Islet of Langerhans (tissue), 1 donor: ENCODE measurements at regions not wholly inside any gene's neighbourhood (a gene's known extent, or its start where the extent isn't known, plus 50 kb on each side); places are given as distances from the start of the nearest gene placed in this dataset.
"Not testable (repeated sequence)": the region's sequence is repeated elsewhere in the genome, so short reads cannot be mapped to it uniquely, and the experiment has no call there.

Experiments
- FAIRE-seq: peaks from one replicate; lab custom pipeline; 2011; peaks lifted over from hg19 to GRCh38; lab: Jason Lieb, UNC

DNA sequence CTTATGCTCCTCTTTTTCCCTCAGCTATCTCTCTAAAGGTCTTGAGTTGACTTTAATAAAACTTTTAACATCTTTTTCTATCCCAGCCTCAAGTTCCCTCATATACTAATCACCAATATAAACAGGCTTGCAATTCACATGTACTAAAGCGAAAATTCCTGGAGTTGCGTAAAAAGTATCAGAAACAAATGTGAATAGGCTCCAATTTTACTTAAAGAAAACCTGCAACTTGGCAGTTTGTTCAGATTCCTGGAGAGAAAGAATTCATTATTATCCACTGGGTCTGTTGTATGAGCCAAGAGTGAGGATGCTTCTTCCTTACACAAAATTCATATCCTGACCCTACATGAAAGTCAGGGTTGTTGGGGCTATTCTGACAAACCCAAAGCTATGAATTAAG lies 384.2 kb downstream of the DTWD2 start:
- FAIRE-seq: no peak

DNA sequence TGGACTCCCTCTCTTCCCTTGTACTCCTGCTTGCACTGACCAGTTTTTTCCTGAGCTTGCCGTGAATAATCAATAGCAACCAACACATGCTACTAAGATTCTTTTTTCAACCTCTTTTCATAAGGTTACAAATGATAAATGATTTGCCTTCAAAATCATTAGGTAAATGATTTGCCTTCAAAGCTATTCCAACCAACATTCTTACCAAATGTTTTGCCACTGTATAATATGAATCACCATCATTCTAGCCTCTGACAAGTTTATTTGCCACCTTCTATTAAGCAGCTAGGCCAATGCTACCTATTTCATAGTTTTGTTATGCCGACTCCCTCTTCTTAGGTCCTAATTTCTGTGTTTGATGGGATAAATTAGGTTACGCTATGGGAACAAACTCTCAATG lies 385.1 kb downstream of the DTWD2 start:
- FAIRE-seq: no peak

DNA sequence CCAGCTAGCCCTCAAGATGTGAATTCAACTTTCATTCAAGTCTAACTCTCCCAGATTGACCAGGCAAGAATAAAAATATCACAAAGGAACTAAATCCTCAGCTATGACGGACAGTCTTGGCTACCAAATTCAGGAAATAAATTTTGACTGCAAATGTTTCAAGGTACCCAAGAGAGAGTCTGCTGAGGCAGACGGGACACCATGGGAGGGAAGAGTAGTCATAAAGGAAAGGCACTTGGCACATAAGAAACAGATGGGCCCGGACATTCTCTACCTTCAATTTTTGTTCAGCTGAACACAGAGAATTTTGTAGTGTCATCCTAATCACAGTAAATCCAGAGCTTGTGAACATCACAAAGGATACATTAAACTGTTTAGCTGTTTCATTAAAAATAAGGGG lies 390.0 kb downstream of the DTWD2 start:
- FAIRE-seq: no peak

DNA sequence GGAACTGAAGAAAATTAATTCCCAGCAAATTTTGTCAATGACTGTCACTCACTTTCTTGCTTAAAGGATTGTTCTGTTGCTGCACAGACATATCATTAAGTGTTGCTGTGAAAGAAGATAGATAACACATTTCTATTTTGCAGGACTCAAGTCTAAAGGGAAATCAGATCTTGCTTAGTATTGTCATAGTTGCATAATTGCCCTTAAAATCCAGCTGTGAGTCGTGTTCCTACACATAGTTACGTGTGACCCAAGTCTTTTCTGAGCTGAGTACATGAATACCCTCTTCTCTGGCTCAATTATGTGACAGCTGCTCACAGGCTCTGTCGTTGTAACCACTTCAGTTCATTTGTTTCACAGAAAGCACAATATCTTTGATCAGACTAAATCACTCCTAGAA lies 390.8 kb downstream of the DTWD2 start:
- no peak for FAIRE-seq

DNA sequence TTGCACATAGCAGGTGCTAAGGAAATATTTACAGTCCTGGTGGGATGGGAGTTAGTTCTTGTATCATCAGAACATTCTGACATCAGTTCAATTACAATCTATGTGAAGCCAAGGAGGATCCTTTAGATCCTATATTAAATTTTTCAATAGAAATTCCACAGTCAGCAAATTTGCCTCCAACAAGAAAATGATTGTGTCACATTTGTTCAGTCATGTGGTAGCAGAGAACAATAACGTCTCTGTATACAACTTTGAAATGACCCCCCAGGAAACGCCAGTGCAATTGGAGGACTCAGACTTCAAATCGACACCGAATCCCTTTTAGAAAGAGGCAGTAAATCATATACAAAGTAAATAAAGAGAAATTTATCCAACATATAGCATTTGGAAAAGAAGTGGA lies 392.1 kb downstream of the DTWD2 start:
- FAIRE-seq: no peak

DNA sequence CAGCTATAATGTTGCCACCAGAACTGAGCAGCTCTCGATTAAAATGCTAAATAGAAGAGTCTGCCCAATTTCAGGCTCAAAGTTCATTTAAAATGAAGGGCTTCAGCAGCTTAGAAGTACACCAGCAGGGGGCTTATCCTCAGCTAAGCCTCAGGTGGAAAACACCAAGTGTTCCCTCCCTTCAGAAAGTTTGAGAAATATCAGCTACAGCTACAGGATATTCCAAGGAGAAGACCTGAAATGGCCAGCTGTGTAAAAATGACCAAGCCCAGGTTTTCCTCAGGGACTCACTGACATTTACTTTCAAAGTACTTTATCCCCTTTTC lies 395.4 kb downstream of the DTWD2 start:
- no peak for FAIRE-seq

DNA sequence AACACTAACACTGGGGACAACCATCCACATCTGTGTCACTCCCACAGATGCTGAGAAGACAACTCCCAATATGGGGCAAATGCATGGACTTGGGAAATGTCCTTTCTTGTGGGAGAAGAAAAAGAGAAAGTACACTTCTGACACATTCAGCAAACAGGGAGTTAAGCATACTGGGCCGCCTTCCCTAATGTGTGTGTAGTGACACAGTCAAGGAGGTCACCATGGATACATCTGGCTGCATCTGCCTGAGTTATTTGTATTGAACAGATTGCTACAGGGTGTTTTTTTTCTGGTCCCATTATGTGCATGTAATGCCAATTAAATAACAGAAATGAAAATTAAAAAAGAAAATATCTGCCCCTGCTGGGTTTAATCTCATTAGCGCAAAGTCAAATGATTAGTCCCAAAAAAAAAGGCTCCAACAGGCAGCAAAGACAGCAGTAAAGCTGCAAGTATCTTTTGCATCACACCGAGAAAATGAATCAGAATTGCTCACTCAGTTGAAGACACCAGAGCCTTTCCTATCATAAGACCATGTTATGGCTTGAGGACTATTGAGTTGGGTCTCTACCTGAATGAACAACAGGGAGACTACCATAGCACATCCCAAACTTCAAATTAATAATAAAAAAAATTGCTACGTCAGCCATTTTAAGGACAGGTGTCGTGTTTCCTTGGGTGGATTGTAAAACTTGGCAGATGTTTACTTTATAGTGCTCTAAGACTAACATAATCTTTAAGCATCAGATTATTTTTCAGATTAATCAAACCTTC lies 395.9 kb downstream of the DTWD2 start:
- FAIRE-seq: no peak

GRCh38 chr5:118590806-118591205 lies 397.5 kb downstream of the DTWD2 start:
- FAIRE-seq: no peak

DNA sequence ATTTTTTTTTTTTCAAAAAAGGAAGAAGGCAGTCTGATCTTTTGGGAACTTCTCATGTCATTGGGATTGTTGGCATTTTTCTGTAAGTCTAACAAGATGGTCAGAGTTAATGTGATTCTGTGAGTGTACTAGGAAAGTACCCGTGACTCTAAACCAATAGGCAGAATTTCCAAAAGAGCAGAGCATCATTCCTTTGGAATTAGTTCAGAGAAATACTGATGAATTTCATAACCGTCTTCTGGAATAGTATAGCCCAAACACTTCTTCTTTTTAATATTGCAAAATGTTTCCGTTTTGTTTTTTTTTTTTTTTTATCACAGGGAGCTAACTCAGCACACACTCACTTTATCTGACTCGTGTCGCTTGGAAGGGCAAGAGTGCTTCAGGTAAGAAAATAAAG lies 407.4 kb downstream of the DTWD2 start:
- no peak for FAIRE-seq

DNA sequence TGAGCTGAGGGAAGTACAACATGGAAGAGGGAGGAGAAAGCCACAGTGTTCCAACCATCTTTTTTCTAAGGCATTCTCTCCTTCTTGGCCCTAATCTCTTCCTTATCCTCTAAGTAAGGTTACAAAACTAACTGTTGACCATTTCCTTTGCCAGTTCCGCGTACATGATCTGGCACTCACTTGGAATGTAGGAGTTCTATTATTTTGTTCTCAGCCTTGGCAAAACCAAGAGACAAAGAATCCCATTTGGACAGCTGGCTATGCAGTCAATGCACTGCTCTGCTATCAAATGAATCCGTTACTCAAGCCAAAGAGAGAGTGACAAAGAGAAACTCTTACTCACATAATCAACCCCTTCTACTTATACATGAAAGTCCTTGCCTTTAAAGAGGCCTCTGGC lies 410.3 kb downstream of the DTWD2 start:
- FAIRE-seq: no peak

DNA sequence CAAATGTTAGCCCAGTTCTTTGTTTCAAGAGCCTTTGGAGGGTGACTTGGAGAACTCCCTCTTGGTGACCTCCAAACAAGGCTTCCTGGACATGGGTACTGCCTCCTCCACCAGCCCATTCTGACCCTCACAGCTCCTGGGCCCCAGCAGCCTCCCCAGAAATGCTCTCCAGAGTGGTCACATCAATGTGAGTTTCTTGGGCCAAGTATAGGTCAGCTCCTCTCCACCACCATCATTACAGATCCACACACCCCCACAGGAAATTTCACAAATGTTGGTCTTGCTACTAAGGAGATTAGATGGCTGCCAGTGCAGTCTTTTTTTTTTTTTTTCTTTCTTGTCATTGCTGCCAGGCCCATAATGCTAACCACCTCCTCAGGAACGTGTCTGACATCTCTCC lies 410.7 kb downstream of the DTWD2 start:
- FAIRE-seq: no peak

DNA sequence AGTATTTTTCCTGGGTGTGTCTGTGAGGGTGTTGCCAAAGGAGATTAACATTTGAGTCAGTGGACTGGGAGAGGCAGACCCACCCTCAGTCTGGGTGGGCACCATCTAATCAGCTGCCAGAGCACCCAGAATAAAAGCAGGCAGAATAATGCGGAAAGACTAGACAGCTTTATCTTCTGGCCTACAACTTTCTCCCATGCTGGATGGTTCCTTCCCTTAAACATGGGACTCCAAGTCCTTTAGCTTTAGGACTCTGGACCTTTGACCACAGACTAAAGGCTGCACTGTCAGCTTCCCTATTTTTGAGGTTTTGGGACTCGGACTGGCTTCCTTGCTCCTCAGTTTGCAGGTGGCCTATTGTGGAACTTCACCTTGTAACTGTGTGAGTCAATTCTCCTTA lies 418.1 kb downstream of the DTWD2 start:
- FAIRE-seq: not testable (repeated sequence)

- FAIRE-seq: not testable (repeated sequence)
These were observed 418.8 kb downstream of the DTWD2 start for GRCh38 chr5:118569596-118569995.

DNA sequence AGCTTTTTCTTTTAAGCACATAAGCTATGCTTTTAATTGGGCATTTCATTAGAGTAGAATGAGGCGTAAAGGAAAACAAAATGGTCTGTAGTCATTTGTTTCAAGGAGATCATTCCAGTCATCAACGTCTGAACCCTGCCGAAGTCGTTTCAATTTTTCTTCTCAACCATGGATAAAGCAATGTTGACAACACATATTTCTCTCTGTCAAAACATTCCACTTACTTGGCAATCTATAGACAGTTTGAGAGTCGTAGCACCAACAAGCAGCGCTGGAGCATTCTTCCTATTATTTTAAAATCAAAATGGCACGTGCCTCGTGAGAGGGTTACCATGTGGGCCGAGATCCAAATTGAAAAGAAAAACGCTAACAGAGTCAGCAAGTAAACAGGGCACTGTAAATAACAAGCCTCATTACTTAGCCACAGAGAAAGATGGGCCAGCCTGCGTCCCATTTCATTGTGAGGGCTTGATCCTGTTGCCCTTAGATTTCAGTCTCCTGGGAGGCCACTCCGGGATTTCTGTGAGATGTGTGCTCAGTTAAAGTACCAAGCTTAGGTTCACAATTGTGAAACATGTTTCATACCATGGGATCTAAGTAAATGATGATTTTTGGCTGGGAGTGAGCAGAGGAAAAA lies 422.9 kb downstream of the DTWD2 start:
- FAIRE-seq: no peak

GRCh38 chr5:118561971-118562370 lies 426.4 kb downstream of the DTWD2 start:
- no peak for FAIRE-seq

GRCh38 chr5:118561235-118561634 lies 427.1 kb downstream of the DTWD2 start:
- FAIRE-seq: no peak

GRCh38 chr5:118558871-118559270 lies 429.5 kb downstream of the DTWD2 start:
- no peak for FAIRE-seq

DNA sequence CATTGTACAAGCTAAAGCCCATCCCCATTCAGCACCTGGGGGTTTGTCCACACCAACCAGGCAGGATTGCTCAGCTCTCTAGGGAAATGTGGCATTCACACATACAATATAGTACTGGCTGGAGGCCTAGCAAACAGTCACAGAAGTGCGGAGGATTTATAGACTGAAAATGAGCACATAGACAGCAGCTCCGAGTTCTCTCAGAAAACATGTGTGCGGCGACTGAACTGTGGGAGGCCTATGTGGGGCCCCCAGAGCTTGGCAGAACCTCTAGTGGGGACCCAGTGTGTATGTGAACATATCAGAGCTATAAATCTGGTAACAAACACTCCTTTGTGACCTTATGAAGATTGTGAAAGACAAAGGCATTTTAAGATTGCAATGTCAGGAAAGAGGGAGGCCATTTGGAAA lies 431.1 kb downstream of the DTWD2 start:
- FAIRE-seq: no peak

DNA sequence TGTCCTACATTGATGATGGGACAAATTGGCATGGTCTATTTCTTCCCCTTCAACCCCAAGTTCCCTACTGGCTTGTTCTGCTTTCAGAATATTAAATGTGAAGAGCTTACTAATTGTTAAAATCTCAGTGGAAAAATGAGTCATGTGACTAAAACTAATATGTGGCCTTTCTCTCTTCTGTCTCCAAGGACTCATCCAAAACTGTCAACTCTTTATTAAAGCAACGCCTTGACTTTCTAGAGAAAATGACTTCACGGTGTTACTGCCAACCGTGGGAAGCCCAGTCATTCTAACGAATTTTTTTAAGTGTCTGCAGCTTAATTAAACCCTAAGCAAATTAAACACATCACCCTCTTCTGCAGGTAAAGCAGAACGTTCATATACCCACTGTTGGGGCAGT lies 431.6 kb downstream of the DTWD2 start:
- FAIRE-seq: no peak

- no peak for FAIRE-seq
These were observed 432.6 kb downstream of the DTWD2 start for GRCh38 chr5:118555727-118556126.

DNA sequence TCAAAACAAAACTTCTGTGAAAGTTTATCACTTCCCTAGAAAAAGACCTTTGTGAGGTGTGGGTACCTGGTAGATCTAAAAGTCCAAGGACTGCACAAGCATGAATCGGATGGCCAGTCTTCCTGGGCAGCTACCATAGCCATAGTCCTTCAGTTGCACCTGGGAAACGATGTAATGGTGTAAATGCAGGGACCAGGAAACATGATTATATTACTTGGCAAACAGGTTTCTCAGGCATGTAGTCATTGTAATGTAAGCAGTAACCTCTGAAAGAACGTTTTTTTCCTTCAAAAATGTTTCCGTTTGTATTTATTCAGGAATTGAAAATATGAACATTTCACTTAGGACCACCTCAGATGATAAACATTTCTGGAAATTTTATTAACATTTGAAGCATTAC lies 433.4 kb downstream of the DTWD2 start:
- no peak for FAIRE-seq

DNA sequence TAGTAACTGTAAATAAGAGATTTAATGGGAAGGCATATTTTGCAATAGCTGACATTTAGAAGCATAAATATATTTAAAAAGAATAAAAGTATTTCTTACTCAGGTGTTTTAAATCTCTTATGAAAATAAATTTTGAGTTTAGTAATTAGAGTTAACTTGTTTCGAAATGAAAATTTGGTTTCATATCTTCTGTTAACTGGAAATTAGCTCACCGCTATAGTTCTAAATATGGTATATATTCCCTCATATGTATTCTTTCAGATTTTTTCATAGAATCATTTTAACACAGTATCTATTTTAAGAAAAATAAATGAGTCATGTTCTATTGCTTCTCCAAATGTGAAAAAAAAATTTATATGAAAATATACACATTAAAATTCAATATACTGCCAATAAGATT lies 434.1 kb downstream of the DTWD2 start:
- no peak for FAIRE-seq

DNA sequence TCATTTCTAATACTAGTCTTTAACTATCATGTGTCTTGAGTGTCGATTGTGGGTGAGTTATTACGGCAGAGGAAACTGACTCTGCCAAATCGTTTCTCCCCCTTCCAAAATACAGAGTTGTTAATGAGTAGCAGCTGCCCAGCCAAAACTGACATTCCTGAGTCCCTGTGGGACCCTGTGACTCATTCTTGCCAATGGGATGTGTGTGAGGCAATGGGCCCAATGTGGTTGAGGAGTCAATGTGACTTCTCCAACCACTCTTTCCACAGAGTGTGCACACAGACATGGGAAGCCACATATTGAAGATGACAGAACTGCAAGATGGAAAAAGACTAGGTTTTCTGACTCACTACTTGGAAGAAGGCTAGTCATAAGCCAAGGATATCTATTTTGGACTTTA lies 434.7 kb downstream of the DTWD2 start:
- FAIRE-seq: no peak

DNA sequence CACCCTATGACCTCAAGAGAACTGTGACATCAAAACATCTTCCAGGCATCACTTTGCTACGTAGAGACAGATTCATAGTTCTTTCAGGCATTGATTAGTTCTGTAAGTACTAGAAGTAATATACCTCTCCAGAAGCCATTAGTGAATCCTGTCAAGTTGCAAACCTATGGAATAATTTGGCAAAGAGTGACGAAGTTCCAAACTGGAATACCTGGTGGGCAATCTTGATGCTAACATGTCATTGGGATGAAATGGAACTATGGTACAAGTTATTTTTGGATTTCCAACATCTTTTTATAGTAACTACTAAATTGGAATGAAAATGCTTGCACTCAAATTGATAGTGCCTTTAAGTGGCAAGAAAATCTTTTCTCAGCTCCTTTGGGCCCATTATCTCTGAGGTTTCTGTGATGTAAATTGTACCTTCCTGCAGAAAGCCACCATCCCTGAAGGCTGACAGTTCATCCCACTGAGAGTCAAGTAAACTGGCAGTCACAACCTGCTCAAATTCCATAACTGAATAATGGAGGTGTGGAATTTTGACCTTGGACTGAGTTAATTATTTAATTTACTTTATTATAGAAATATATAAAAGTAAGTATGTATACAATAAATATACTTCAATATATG lies 435.5 kb downstream of the DTWD2 start:
- FAIRE-seq: no peak
